ENCODE measurements at regions not wholly inside any gene's neighbourhood (a gene's known extent, or its start where the extent isn't known, plus 50 kb on each side); places are given as distances from the start of the nearest gene placed in this dataset.
A peak's percentile ranks its signal among the peaks of the same experiment; 100 is the strongest.

DNA sequence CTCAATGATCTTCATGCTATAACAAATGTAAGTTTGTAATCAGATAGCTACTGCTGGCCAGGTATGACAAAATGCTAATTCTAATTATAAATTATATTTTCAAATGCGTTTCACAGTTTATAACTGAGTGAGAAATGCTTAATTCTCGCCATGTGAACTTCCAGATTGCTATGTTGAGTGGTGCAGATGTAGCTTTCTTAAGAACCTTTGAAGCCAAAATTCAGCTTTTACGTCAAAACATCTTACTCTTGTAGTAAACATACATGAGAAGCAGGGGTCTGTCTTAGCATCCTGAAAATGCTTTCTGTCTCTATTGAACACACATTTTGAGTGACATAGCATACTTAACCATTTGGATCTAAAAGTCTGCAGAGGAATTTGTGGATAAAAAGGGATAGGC, 176.5 kb upstream of the PRICKLE1 start:
- DNase-seq, result no peak
- intact Hi-C loops (cut with DNase I), result no loop called here

DNA sequence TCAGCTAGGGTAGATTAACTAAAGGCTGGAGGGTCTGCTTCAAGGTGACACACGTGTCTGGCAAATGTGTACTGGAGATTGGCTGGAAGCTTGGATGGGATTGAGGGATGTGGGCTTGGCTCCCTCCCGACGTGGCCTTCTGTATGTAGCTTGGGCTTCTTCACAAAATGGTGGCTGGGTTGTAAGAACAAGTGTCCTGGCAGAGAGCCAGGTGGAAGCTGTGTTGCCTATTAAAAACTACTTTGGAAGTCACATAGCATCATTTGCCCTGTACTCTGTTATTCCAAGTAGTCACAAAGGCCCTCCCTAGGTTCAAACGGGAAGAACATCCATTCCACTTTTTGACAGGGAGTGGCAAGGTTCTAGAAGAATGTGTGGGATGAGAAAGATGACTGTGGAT, 174.1 kb upstream of the PRICKLE1 start:
- peak in 7 of 42 donors; percentile 4 to 49 (median 15) for DNase-seq
- intact Hi-C loops (cut with DNase I), result no loop called here

DNA sequence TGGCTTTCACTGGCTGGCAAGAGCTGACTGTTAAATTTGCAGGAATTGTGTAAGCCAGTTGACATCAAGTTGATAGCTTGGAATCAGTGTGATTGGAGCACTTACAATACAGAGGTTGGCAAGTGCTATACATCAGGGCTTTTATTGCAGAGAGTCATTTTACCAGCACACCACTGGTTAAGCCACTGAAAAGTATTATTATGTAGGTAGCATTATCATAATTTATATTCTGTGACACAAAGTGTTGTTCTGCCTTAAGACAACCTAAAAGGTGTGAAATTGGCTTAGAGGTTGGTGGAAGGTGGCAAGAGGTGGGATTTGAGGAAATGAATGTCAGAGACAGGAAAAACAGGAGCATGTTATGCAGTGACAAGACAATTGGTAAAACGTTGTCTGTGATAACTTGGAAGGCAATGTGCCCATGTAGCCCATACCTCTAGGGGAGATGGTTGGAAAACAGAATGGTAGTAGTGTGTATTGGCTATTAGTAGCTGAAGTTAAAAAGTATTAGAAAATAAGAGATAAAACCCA, 172.9 kb upstream of the PRICKLE1 start:
- no peak for DNase-seq
- intact Hi-C loops (cut with DNase I), result no loop called here

DNA sequence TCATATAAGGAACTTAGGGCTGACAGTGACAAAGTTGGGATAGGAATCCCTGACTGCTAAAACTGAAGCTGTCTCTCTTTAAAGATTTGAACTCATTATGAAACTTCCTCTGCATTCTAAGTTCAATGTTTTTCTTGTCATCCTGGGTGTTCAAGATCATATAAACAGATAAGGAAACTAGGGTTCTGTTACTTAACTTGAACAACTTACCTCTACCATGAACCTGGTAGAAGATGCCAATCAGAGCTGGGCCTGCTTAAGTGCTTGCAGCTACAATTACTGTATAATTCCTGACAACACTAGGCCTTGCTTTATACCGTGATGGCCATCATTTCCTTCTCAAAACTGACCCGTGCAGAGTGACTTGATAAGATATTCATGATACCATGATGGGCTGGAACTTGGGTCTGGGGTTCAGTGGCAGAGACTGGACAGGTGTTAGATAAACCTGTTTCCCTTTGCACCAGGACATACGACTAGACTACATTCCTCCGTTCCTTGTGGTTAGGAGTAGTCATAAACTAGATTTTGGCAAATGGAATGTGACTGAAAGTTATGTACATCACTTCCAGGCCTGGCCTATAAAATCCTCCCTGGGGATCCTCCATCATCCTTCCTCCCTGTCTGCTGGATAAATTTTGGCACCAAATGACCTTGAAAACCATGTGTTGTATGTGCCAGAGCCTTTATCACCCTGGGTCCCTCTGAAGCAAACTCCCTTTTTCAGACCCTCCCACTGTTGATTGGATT, 172.2 kb upstream of the PRICKLE1 start:
- DNase-seq, result no peak
- intact Hi-C loops (cut with DNase I), result no loop called here

DNA sequence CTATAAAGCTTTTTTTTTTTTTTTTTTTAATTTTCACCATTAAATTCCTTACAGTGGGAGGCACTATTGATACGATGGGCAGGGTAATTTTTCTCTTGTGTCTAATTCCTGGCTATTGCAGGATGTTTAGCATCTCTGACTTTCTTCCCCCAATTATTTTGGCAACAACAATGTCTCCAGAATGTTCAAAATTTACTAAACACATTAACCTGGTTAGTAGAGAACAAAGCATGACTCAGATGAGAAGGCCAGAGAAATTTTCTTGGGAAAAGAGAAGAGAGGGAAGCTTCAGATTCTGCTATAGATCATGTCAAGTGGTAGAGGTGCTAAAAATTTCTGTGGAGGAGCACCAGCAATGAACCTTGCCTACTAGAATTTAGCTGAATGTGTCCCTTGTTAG, 171.5 kb upstream of the PRICKLE1 start:
- no peak for DNase-seq
- intact Hi-C loops (cut with DNase I), result no loop called here

DNA sequence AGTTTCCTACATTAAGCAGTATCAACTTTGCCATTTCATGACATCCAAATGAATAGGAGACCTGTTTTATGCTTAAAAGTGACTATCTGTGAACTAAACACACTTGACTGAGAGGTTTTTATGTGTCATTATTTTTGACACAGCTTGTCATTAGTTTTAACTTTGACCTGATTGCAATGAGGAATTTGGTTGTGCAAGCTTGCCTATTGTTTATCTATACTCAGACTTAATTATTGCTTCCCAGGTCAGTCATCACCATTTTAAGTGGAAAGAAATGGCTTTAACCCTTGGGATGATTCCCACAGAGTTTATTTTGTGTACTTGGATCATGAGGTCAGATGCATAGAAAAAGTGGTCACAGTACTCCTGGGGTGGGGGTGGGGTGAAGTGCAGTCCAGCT, 171.0 kb upstream of the PRICKLE1 start:
- no peak for DNase-seq
- intact Hi-C loops (cut with DNase I), result no loop called here

DNA sequence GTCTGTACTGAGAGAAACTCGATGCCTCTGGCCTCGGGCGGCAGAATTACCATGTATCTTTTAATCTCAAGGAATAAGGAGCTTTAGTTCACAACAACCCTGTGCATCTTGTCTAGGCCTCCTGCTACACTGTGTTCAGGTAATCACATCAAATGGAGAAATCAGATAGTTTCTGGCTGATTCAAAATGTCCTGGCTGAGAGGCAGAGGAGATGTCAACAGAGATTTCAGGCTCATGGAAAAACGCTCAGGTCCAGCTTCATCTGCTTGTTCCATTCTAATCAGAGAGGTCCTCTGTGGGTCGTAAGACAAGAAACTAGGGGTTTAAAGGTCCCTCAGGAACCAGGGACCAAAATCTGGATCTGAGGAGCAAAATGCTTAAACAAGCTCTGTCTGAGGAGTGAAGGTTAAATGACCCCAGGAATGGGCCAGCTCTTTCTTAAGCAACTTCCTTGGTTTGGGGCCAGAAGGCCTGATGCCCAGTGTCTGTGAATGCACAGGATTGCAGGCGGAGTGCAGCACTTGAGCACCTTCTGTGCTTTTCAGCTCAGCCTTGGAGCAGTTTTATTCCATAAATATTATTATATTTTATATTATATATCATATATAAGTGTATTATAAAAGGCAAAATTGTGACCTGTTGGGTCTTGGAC, 170.2 kb upstream of the PRICKLE1 start:
- intact Hi-C loops (cut with DNase I), result no loop called here
- peak in 5 of 42 donors; percentile 10 to 45 (median 19) for DNase-seq

DNA sequence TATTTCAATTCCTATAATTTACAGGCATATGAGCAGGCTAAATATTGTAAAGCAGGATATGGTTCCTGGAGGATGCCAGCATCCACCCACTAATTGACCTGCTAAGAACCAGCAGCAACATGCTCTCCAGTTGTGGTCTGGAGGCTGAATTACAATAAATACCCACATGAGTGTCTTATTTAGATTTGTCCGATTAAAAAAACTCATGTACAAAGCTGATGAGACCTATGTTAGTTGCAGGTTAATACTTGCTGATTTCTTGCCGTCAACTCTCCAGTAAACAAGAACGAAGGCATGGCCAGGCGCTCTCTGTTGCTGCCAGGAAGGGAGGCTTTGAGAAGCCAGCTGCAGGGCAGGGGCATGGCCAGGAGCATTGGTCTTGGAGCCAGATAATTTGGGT, 169.3 kb upstream of the PRICKLE1 start:
- no peak for DNase-seq
- intact Hi-C loops (cut with DNase I), result no loop called here

DNA sequence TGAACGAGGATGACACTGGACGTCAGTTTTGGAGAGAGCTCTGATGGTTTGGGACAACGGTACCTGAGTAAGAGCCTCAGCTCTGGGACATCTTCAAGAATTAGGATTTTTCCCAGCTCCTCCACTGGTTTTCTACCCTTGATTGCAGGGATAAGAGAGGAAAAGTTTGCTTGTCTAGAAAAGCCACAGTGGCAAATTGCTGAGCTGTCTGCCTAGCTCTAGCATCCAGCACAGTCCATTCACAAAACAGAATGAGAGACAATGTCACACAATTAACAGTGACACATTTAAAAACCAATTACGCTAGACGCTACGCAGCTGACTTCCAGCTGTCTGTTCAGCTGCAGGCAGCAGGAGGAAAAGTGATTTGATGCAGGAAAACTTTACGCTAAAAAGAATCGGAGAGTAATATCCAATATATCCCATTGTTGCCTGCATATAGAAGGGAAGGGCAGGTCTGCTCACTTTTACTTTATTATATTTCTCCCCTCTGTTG, 168.1 kb upstream of the PRICKLE1 start:
- intact Hi-C loops (cut with DNase I), result no loop called here
- DNase-seq, result no peak

DNA sequence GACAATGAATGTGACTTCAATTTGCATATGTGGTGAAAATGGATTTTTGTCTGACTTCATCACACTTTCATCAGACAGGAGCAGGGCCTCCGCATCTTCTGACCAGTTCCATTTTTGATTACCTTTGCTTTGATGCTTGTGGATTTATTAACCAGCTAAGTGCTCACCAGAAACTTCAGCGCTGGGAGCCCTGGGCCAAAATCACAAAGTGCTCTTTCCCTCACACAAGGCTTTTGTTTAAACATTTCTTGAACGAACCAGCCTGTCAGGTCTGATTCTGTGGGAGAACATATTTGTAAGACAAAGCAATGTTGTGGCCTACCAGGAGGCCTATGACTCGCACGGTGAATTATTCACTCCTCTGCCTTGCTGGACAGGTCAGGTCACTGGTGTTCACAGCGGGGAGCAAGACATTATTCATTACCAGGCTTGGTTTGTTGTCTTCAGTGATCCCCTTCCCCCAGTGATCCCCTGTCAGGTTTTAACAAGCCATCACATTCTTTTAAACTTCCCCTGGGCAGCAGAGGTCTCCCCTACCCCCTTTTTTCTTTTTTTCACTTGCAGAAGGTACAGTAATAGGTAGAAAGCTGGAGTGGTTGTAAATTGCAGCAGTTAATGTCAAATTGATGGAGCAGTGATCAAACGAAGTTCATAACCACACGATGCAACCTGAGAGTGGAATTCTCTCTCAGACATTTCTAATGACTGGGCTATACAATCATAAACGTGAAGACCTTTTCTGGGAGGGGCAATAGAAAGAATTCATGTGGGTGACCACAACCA, 167.5 kb upstream of the PRICKLE1 start:
- intact Hi-C loops (cut with DNase I), result no loop called here
- DNase-seq, result no peak

DNA sequence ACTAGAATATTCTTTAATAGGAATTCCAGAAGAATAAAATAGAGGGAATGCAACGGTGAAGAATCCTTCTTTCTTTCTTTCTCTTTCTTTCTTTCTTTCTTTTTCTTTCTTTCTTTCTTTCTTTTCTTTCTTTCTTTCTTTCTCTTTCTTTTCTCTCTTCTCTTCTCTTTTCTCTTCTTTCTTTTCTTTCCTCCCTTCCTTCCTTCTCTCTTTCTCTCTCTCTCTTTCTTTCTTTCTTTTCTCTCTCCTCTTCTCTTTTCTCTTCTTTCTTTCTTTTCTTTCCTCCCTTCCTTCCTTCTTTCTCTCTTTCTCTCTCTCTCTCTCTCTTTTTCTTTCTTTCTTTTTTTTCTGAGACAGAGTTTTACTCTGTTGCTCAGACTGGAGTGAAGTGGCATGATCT, 160.8 kb upstream of the PRICKLE1 start:
- intact Hi-C loops (cut with DNase I), result no loop called here
- DNase-seq, result no peak

DNA sequence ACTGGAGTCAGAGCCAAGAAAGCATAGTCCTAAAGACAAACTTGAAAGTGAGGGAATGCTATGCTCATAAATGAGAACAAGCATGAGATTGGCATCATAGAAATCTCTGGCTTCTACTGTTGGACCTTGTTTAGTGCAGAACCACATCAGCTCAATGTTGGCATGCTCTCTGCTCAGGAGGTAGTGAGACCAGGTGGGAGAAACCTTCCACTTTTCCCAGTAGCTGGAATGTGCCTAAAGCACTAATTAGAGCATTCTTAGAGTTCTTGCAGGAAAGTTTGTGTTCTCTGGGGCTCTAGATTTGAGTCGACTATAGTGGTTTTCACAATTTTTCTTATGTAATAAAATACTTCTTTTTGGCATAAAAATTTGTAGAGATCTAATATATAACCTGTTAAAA, 159.7 kb upstream of the PRICKLE1 start:
- intact Hi-C loops (cut with DNase I), result no loop called here
- no peak for DNase-seq

DNA sequence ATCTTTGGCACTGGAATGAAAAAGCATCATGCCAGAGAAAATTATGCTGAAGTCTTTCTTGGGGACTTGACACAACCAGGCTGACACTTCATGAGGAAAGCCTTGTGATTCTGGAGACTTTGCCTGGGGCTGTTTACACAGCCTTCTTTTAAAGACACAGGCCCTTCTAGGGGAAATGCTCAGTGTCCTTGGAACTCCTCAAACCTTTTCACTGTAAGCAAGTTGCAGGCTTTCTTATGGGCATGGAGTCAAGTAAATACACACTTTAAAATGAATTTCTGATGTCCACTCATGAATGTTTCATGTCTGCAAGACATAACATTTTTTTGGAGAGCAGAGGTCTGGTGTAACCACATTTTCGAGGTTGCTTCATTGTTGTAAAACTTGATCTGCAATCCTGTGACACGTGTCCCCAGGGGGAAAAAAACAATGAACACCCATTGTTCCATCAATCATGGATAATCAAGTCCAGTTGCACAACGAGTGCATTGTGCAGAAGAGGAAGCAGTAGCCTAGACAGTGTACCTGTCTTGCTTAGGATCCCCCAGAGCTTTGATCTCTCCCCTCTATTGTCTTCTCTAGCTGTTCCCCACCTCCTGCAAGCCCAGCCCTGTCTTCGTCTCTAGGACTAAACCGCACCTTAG, 155.1 kb upstream of the PRICKLE1 start:
- intact Hi-C loops (cut with DNase I), result no loop called here
- no peak for DNase-seq

DNA sequence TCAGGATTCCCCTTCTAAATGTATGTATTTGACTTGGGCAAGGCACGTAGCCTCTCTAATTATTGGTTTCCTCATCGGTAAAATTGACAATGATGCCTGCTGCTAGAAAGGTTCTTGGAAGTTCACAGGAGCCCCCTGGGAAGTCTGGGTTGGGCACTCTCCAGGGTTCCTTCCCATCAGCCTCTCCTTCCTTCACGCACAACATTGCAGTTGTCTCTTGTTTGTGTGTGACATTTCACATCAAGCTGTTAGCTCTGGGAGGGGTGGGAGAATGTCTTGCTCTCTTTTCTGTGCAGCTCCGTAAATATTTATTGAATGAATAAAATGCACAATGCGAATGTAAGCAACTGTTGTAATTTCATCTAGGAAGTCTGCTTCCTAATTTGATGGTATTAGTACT, 153.2 kb upstream of the PRICKLE1 start:
- intact Hi-C loops (cut with DNase I), result no loop called here

DNA sequence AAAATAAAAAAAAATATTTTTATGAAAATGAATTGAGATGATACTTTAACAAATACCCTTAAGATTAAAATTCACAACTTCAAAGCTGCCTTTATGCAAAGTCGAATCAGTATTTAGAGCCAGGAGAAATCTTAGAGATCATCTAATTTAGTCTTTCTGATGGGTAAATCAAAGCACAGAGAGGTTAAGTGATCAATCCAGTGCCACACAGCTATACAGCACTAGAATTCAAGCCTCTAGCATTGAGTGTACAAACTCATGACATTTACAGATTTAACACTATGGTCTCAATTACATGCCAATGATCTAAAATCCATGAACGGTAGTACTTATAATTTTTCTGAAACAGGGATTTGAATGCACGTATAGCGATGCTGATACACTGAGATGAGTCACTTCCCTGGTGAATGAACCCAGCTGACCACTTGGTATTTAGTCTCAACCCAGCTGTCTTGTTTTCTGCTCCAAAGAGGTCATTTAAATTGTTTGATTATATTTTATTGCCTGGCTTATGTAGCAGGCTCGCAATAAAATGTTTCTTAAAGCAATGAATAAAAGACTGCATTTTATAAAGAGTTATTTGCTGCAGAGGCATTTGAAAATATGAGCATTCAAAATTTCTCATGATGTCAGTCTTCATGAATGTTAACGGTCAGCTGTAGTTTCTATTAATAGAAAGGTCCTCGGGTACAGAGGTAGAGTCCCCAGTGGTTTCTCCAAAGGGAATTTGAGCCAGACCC, 152.4 kb upstream of the PRICKLE1 start:
- intact Hi-C loops (cut with DNase I), result no loop called here
- DNase-seq, result no peak

More for the DNA sequence above, 153.2 kb upstream of the PRICKLE1 start:
- no peak for DNase-seq

DNA sequence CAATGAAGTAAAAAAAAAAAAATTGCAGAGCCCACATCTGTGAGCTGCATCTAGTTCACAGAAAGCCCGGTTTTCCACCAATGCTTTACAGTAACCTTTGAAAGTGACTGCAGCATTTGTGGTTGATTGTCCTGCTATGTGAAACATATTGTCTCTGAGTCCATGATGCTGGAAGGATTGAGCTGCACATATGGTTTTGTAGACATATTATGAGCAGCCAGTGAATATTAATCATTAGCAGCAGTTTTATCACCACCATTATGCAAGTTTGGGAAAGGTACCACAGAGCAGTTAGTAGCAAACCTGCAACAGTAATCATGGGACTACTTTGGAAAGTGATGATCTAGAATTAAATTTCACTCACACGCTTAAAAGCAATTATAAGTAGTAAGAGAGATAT, 151.5 kb upstream of the PRICKLE1 start:
- intact Hi-C loops (cut with DNase I), result no loop called here
- DNase-seq, result no peak

DNA sequence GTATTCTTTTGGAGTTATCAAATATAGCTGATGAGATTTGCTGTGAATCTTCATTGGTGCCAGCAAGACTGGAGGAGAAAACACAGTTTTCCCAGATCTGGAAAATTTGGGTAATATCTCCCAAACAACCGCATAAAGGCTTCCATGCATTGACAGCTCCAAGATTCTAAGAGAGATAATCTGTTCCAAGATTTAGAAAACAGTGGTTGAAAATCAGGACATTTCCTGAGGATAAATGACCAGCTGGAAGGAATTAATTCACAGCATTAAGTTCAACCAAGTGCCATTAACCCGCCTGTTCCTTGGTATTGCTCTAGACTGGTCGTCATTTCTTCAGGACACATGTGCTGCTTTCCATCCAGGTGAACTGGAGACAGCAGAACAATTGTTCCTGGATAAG, 147.9 kb upstream of the PRICKLE1 start:
- intact Hi-C loops (cut with DNase I), result no loop called here

DNA sequence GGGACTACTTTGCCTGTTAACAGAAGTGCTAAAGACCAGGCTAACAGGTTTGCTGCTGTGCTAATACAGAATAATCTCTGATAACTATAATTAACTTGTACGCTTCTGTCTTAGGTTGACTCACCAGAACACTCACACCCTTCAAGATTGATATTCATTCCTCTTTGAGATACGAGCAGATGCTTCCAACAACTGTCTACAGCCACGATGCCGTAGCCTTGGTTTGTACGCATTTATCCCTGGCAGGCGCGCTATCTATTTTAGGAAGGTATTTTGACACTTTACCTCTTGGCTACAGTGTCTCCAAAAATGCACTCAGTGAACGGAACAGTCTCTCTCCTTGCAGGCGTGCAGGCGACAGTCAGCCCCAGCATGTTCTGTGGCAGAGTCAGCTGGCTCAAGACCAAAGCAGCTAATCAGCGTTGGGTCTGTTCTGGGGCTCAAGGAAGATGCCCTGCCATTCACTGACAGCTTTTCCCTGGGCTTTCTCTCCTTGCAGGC, 146.4 kb upstream of the PRICKLE1 start:
- DNase-seq, result peak in 26 of 42 donors; percentile 3 to 49 (median 17)
- intact Hi-C loops (cut with DNase I), result no loop called here

More for the DNA sequence above, 147.9 kb upstream of the PRICKLE1 start:
- DNase-seq, result no peak

All from head of caudate nucleus (tissue), 42 donors.